Esophagus mucosa (tissue), 1 donor: ENCODE measurements at regions not wholly inside any gene's neighbourhood (a gene's known extent, or its start where the extent isn't known, plus 50 kb on each side); places are given as distances from the start of the nearest gene placed in this dataset.
"Not testable (repeated sequence)": the region's sequence is repeated elsewhere in the genome, so short reads cannot be mapped to it uniquely, and the experiment has no call there.

Experiments used
- ATAC-seq: fragments of 200-7000 bp; cut with Tn5 transposase; one replicate; pipeline ENCODE4 v1.9.1; 2020
- donor health status: DM: yes; HTN: yes; CAD: no.

DNA sequence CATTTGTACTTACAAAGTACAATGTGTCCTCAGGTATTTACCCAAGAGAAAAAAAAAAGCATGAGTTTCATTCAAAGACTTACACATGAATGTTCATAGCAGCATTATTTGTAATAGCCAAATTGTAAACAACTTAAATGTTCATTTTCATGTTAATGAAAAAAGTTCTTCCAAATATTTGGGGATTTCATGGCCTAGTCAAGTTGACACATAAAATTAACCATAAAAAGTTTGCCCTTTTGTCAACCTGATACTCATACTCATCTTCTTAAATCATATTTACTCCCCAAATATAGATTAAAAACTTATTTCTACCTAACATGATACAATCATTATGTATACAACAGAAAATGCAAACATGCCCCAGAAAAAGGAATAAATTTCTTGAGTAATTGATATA lies 112.5 kb upstream of the EMCN start:
- no peak for ATAC-seq

DNA sequence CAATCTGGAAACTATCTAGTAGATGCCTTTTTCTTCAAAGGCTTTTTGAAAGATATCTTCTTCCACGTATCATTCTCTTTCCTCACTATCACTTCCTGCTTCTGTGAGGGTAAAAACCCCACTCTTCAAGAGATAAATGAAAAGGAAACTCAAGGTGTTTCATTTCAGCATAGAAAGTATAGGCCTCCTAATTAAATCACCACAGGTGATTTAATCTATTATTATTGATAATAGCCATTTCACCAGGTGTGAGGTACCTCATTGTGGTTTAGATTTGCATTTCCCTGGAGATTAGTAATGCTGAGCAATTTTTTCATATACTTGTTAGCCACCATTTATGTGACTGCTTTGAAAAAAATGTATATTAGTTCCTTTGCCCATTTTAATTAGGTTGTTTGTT lies 92.0 kb upstream of the EMCN start:
- ATAC-seq, result no peak

DNA sequence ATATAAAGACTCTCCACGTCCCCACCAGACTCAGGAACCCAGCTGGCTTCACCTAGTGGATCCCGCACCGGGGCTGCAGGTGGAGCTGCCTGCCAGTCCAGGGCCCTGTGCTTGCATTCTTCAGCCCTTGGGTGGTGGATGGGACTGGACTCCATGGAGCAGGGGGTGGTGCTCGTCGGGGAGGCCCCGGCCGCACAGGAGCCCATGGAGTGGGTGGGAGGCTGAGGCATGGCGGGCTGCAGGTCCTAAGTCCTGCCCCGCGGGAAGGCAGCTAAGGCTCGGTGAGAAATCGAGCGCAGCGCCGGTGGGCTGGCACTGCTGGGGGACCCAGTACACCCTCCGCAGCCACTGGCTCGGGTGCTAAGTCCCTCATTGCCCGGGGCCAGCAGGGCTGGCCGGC lies 90.8 kb upstream of the EMCN start:
- not testable (repeated sequence) for ATAC-seq

DNA sequence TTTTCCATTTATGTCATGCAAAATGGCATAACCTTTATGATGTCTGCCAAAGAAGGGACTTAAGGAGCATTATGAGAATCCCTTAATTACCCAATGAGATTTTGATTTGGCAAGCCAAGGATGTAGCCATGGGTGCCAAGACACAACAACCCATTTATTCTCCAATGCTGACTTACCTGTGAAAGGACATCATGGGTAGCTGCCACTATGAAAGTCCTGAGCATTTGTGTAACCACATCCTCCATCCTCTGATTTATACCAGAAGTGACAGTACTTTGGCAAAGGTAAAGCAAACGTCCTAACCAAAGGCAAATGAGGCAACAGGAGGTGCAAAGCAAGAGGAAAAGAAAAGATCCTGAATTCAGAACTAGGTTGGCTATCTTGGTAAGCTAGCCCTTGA lies 87.3 kb upstream of the EMCN start:
- peak; percentile 61 for ATAC-seq

DNA sequence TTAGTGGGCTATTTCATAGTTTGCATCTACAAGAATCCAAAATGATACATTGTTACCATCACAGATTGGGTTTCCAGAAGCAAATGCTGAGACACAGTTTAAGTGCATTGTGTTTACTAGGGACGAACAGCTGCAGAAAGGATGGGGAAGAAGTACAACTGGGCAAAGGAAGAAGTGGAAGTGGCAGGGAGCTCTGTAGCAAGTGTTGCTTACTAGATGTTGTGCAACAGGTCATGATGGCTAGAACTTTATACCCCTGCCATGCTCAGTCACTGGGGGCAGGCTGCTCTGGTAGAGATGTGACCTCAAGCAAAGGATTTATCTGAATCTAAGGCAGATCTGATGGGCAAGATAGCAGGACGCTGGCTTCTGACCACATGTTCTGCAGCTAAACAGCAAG lies 76.1 kb upstream of the EMCN start:
- no peak for ATAC-seq

DNA sequence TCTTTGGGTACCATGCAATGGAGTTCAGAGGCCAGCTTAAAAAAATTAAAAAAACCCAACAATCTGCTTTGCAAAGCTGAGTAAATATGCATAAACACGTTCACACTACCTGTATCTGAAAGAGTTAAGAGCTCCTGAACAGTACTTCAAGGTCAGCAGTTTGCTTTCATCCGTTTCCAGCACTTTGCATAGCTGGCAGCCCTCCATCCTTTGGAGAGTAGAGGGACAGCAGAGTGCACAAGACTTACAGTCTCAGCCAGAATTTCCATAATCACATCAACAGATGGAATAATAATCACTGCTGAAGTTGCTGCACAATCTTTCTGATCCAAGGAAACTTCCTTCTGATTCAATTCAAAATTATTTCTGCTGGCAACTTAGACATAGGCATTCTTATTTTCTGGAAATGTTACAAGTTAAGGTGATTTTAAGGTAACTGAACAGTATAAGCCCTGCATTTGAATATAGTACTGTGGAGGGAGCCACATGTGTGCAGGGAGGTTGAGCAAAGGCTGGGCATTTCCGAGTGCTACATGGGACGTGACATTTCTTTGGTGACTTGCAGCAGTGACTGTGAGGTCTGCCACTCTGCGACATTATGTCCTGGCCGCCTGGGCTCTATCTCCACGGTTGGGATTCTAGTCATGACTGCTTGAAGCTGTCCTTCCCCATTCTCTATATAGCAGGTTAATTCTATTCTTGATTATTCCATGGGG lies 73.5 kb upstream of the EMCN start:
- ATAC-seq, result no peak

DNA sequence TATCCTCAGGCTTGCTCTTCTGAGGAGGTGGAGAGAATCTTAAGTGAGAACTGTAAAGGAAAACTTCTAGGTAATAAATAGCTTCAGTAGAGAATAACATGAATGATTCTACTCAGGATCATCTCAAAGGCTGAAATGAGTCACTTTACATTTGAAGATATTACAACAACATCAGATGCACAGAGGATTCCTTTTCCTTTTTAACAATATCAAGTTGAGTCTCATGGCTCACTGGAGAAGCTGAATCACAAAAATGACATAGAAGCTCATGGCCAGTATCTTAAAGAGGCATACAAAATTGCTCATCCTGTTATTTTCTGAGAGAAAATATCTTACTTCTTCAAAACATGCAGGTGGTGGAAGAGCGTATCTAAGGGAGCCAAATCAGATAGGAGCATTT lies 72.5 kb upstream of the EMCN start:
- no peak for ATAC-seq

DNA sequence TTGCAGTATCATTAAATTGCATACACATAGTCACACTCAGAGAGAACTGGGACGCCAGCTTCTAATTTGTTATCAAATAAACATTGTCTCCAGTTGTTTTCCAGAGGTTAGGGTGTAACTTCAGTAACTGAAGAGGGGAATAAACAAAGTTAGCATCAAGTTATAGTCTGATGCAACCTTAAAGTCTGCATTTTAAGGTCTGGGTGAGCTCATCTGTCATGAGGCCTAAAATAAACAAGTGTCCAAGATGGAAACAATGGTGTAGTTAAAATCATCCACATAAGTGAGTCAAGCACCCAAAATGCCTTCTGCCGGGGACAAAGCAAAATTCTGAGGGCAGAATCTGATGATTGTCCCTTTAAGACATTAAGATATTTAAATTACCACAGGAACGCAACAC lies 70.3 kb upstream of the EMCN start:
- no peak for ATAC-seq

DNA sequence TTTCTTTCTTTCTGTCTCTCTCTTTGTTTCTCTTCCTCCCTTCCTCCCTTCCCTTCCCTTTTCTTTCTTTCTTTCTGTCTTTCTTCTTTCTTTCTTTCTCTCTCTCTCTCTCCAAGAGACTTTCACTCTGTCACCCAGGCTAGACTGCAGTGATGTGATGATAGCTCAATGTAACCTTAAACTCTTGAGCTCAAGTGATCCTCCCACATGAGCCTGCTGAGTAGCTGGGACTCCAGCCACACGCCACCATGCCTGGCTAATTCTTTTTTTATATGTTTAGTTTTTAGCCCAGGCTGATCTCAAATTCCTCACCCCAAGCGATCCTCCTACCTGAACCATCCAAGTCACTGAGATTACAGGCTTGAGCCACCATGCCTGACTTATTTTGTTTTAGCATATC lies 64.3 kb upstream of the EMCN start:
- ATAC-seq, result no peak

DNA sequence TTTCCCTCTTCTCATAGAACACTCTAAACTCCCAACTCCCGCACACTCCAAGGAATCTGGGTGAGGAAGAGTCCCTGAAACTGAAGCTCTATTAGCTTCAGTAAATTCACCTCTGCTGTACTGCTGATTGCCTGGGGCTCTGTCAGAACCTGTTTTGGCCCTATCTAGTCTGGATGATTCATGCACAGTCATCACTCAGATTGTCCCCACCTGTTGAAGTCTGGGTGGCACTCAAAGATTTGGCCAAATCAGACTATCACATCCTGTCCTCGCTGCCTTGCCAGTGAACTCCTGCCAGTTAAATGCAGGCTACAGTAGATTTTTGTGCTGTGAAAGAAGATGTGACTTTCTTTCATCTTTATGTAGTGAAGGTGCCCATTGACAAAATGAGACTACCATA lies 63.5 kb upstream of the EMCN start:
- peak; percentile 93 for ATAC-seq

DNA sequence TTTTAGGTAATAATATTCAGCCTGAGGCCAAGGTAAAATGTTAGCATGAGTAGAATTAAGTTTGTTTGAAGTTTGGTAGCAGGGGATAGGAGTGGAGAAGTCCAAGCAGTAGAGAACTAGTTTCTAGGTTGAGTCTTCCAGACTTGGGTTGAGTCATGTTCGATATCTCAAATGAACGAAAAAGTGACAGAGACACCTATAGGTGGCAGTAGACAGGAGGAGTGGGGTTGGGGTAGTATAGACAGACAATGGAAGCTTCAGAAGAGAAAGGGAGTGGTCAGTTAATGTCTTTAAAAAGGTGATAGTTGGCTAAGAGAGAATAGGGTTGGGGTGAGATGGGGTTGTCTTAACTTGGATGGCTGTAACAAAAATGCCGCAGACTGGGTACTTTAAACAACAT lies 58.7 kb upstream of the EMCN start:
- ATAC-seq, result no peak

DNA sequence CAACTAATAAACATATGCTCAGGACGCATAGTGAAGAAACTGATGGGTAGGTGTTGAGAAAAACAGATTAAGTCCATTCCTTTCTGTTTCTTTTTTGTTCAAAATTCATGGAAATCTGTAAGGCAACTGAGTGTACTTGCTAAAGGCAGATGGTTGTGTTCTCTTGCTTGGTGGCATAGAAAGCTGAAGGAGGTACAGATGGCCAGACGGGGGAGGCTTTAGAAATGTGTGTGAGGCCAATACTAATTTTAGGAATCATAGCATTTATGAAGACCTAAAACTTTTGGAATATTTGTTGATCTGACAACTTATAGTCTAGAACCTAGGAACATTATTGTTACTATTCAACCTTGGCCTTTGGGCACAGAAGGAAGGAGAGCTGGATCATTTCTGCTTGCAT lies 56.8 kb upstream of the EMCN start:
- ATAC-seq, result no peak

DNA sequence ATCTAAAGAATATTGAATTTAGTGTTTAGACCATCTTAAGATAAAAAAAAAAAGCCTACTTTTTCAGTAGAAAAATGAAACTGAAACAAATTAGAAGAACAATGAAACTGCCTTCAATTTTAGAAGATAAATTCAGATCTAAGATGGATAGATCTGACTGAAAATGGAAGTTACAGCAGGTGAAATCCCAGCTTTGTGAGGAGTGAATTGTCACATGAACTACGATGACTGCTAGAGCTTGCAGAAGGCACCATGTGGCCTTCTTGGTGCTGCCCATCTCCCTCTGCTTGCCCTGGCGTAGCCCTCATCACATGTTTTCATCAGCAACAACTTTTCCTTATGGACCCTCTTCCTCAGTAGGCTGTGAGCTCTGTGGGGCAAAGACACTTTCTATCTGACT lies 51.4 kb upstream of the EMCN start:
- no peak for ATAC-seq
